Tibial artery (tissue), 4 donors: ENCODE measurements at regions not wholly inside any gene's neighbourhood (a gene's known extent, or its start where the extent isn't known, plus 50 kb on each side); places are given as distances from the start of the nearest gene placed in this dataset.

ENCODE experiments used
- DNase-seq, 2 donors: peaks; one replicate each; pipeline ENCODE4 v3.0.0-alpha.2; 2019
- H3K27ac ChIP-seq, 2 donors: fragments of 200-600 bp; sonication (generic) in 1 of 2; 1 replicate in 1 of 2; 2 replicates in 1 of 2; pipeline ENCODE4 v1.5.1; 2018 to 2019; ENCODE audit warnings: mild to moderate bottlenecking in 1 of 2
- H3K27me3 ChIP-seq, 2 donors: fragments of 200-600 bp; sonication (generic) in 1 of 2; one replicate each; pipeline versions ENCODE4 v1.5.1 to v1.6.0; 2016 to 2019
- H3K36me3 ChIP-seq, 3 donors: fragments of 200-600 bp; sonication (generic) in 2 of 3; one replicate each; pipeline ENCODE4 v1.5.1; 2016 to 2019; ENCODE audit warnings: mild to moderate bottlenecking in 2 of 3
- H3K4me1 ChIP-seq, 4 donors: fragments of 200-600 bp; sonication (generic) in 2 of 4; 1 replicate in 3 of 4; 2 replicates in 1 of 4; pipeline ENCODE4 v1.5.1; 2016 to 2019
- H3K4me3 ChIP-seq, 2 donors: fragments of 200-600 bp; sonication (generic) in 1 of 2; 1 replicate in 1 of 2; 2 replicates in 1 of 2; pipeline ENCODE4 v1.5.1; 2018 to 2019; ENCODE audit warnings: mild to moderate bottlenecking in 2 of 2
- H3K9me3 ChIP-seq, 3 donors: fragments of 200-600 bp; sonication (generic) in 1 of 3; one replicate each; pipeline ENCODE4 v1.5.1; 2016 to 2019
- intact Hi-C: fragments of 100-400 bp; cut with DNase I; formaldehyde crosslinking; loops from one replicate; pipeline ENCODE4 v1.15.0; 2023; ENCODE audit warnings: low total_unique reads
- TF ChIP-seq, protein P1 (sequence below), 2 experiments: fragments of 200-600 bp in 1 of 2; fragments of 450-650 bp in 1 of 2; IDR thresholded peaks; one replicate each; pipeline ENCODE4 v1.5.1; 2017 to 2019; ENCODE audit warnings: antibody characterized with exemption in 2 of 2, mild to moderate bottlenecking in 1 of 2, moderate library complexity in 1 of 2

- Histone ChIP-seq H3K27ac (no peak overlapping the region), H3K27me3 (no peaks in the 10 kb centered on the region), H3K9me3 (no peaks in the 10 kb centered on the region), H3K4me3 (no peak overlapping the region), H3K36me3 (no peaks in the 10 kb centered on the region), H3K4me1 (no peaks in the 10 kb centered on the region)
- intact Hi-C loops = loop anchor here (10.0 kb wide), 1 partner anchor 209 kb away; no protein-coding TSS in a partner anchor
- TF ChIP-seq, protein P1, sequence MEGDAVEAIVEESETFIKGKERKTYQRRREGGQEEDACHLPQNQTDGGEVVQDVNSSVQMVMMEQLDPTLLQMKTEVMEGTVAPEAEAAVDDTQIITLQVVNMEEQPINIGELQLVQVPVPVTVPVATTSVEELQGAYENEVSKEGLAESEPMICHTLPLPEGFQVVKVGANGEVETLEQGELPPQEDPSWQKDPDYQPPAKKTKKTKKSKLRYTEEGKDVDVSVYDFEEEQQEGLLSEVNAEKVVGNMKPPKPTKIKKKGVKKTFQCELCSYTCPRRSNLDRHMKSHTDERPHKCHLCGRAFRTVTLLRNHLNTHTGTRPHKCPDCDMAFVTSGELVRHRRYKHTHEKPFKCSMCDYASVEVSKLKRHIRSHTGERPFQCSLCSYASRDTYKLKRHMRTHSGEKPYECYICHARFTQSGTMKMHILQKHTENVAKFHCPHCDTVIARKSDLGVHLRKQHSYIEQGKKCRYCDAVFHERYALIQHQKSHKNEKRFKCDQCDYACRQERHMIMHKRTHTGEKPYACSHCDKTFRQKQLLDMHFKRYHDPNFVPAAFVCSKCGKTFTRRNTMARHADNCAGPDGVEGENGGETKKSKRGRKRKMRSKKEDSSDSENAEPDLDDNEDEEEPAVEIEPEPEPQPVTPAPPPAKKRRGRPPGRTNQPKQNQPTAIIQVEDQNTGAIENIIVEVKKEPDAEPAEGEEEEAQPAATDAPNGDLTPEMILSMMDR (IDR thresholded peaks at IDR 0.05) = no peak
- no peak for DNase-seq
These were observed 129.1 kb upstream of the NRIP1 start for GRCh38 chr21:15193937-15194336.

GRCh38 chr21:15195104-15195503, 130.3 kb upstream of the NRIP1 start:
- Histone ChIP-seq H3K9me3 (no peaks in the 10 kb centered on the region), H3K4me1 (no peaks in the 10 kb centered on the region), H3K27ac (no peak overlapping the region), H3K4me3 (no peak overlapping the region), H3K27me3 (no peaks in the 10 kb centered on the region), H3K36me3 (no peaks in the 10 kb centered on the region)
- DNase-seq = no peak
- intact Hi-C loops = loop anchor here (10.0 kb wide), 1 partner anchor 210 kb away; no protein-coding TSS in a partner anchor
- TF ChIP-seq, protein P1 (IDR thresholded peaks at IDR 0.05) = no peak

DNA sequence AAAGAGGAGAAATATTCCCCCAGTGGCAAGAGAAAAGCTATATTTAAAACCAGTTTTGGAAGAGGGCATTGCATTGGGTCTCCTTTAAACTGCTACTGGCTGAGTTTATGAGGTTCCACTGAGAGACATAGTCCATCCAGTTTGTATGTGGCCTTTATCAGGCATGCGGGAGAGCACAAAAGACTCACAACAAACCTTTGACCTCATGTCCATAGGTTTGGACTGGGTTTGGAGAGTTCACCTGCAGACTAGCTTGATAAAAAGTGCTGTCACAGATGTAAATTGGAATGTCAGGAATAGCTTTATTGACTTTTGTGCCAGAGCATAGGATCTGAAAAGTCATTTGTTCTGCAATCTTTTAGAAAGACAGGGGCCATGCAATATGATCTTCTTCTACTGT, 131.0 kb upstream of the NRIP1 start:
- TF ChIP-seq, protein P1 (IDR thresholded peaks at IDR 0.05) = no peak
- Histone ChIP-seq H3K27me3 (no peaks in the 10 kb centered on the region), H3K4me3 (no peak overlapping the region), H3K9me3 (no peaks in the 10 kb centered on the region), H3K4me1 (no peaks in the 10 kb centered on the region), H3K27ac (no peak overlapping the region), H3K36me3 (no peaks in the 10 kb centered on the region)
- no peak for DNase-seq
- intact Hi-C loops = loop anchor here (10.0 kb wide), 1 partner anchor 211 kb away; no protein-coding TSS in a partner anchor

DNA sequence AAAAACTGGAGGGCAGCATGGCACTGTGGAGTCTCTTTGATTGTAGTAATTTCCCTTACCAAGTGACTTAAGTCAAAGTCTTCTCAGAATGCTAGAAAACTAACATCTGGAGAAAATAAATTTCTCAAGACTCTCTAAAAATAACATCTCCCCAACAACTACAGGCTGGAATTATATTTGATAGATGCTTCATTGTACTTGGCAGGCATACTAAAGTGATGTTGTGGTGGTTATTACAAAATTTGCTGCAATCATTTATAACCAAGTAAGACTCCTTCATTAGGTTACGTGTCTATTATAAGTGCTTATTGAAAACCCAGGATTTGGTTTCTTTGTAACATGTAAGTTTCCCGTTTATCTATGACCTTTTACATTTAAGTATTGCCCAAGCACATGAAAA, 132.9 kb upstream of the NRIP1 start:
- no peak for DNase-seq
- TF ChIP-seq, protein P1 (IDR thresholded peaks at IDR 0.05) = no peak
- intact Hi-C loops = loop anchor here (10.0 kb wide), 1 partner anchor 213 kb away; no protein-coding TSS in a partner anchor
- Histone ChIP-seq H3K9me3 (no peaks in the 10 kb centered on the region), H3K4me3 (no peak overlapping the region), H3K27ac (no peak overlapping the region), H3K27me3 (no peaks in the 10 kb centered on the region), H3K4me1 (no peaks in the 10 kb centered on the region), H3K36me3 (no peaks in the 10 kb centered on the region)

- no peak for DNase-seq
- Histone ChIP-seq H3K27ac (no peak overlapping the region), H3K36me3 (no peaks in the 10 kb centered on the region), H3K27me3 (no peaks in the 10 kb centered on the region), H3K9me3 (no peaks in the 10 kb centered on the region), H3K4me3 (no peak overlapping the region), H3K4me1 (peaks cover 0 to 6% (median 2%) of the 10 kb centered on the region in 4 donors)
- TF ChIP-seq, protein P1 (IDR thresholded peaks at IDR 0.05) = no peak
- intact Hi-C loops = loop anchor here (10.0 kb wide), 1 partner anchor 215 kb away; no protein-coding TSS in a partner anchor
These were observed 134.9 kb upstream of the NRIP1 start for GRCh38 chr21:15199414-15200383.
